ENCODE measurements at regions not wholly inside any gene's neighbourhood (a gene's known extent, or its start where the extent isn't known, plus 50 kb on each side); places are given as distances from the start of the nearest gene placed in this dataset.

GRCh38 chr2:101558740-101559525 is 84.0 kb upstream of the RFX8 start:
- ATAC-seq = no peak
- TF ChIP-seq PPARA (CRISPR knock-in tag; IDR thresholded peaks at IDR 0.05; ENCODE audit: borderline replicate concordance) = no peak
- TF ChIP-seq ZFP30 (CRISPR knock-in tag; IDR thresholded peaks at IDR 0.05) = no peak
- no peak for TF ChIP-seq CREB5 (CRISPR knock-in tag; IDR thresholded peaks at IDR 0.05; ENCODE audit: low read depth)
- no peak for TF ChIP-seq ZNF8 (CRISPR knock-in tag; IDR thresholded peaks at IDR 0.05)
- no peak for TF ChIP-seq POU6F1 (CRISPR knock-in tag; IDR thresholded peaks at IDR 0.05; ENCODE audit: borderline replicate concordance, low read depth)
- TF ChIP-seq ZNF70 (CRISPR knock-in tag; IDR thresholded peaks at IDR 0.05) = no peak
- no peak for TF ChIP-seq OSR1 (CRISPR knock-in tag; IDR thresholded peaks at IDR 0.05)
- no peak for TF ChIP-seq ESRRG (CRISPR knock-in tag; IDR thresholded peaks at IDR 0.05)
- no peak for TF ChIP-seq ARNTL (CRISPR knock-in tag; IDR thresholded peaks at IDR 0.05; ENCODE audit: borderline replicate concordance, low read depth)
- no peak for TF ChIP-seq ISL1 (CRISPR knock-in tag; IDR thresholded peaks at IDR 0.05)
- TF ChIP-seq ZFP3 (CRISPR knock-in tag; IDR thresholded peaks at IDR 0.05) = no peak
- no peak for TF ChIP-seq GLIS3 (CRISPR knock-in tag; IDR thresholded peaks at IDR 0.05)
- no peak for TF ChIP-seq ZNF565 (CRISPR knock-in tag; conservative IDR thresholded peaks at IDR 0.05; ENCODE audit: low read depth)
- TF ChIP-seq RARB (CRISPR knock-in tag; IDR thresholded peaks at IDR 0.05) = no peak
- no peak for TF ChIP-seq BACH2 (CRISPR knock-in tag; IDR thresholded peaks at IDR 0.05; ENCODE audit: borderline replicate concordance)
- no peak for TF ChIP-seq SNAI2 (CRISPR knock-in tag; IDR thresholded peaks at IDR 0.05)
- no peak for TF ChIP-seq PATZ1 (CRISPR knock-in tag; IDR thresholded peaks at IDR 0.05; ENCODE audit: borderline replicate concordance)
- no peak for TF ChIP-seq CSDC2 (CRISPR knock-in tag; IDR thresholded peaks at IDR 0.05)

- no peak for ATAC-seq
- no peak for TF ChIP-seq TSHZ2 (CRISPR knock-in tag; IDR thresholded peaks at IDR 0.05)
- no peak for TF ChIP-seq ZC3H10 (CRISPR knock-in tag; IDR thresholded peaks at IDR 0.05)
- TF ChIP-seq SNAI2 (CRISPR knock-in tag; IDR thresholded peaks at IDR 0.05) = no peak
- no peak for TF ChIP-seq TOX (CRISPR knock-in tag; IDR thresholded peaks at IDR 0.05; ENCODE audit: borderline replicate concordance)
- TF ChIP-seq TCF4 (CRISPR knock-in tag; IDR thresholded peaks at IDR 0.05; ENCODE audit: borderline replicate concordance) = no peak
- TF ChIP-seq ZNF8 (CRISPR knock-in tag; IDR thresholded peaks at IDR 0.05) = no peak
- TF ChIP-seq CREB5 (CRISPR knock-in tag; IDR thresholded peaks at IDR 0.05; ENCODE audit: low read depth) = no peak
- TF ChIP-seq CSRNP3 (CRISPR knock-in tag; IDR thresholded peaks at IDR 0.05) = no peak
These were observed 81.1 kb upstream of the RFX8 start for GRCh38 chr2:101556033-101556459.
